Liver (tissue), 3 donors: ENCODE measurements at regions not wholly inside any gene's neighbourhood (a gene's known extent, or its start where the extent isn't known, plus 50 kb on each side); places are given as distances from the start of the nearest gene placed in this dataset.

Experiments
- EGR1 ChIP-seq, 2 donors: IDR thresholded peaks; 2 replicates each; pipeline ENCODE4 v1.6.1; 2016 to 2018; ENCODE audit warnings: antibody characterized with exemption in 2 of 2, low read depth in 2 of 2
- TAF1 ChIP-seq: conservative IDR thresholded peaks from 2 replicates; pipeline ENCODE4 v1.6.1; 2016; ENCODE audit warnings: antibody characterized with exemption, mild to moderate bottlenecking
- YY1 ChIP-seq: IDR thresholded peaks from 2 replicates; pipeline ENCODE4 v1.6.1; 2016; ENCODE audit warnings: antibody characterized with exemption, mild to moderate bottlenecking
- TF ChIP-seq, protein P1 (sequence below): fragments of 150-350 bp; IDR thresholded peaks from 2 replicates; pipeline ENCODE4 v1.5.1; 2017; ENCODE audit warnings: improper control_type of control experiment, low read depth, low read length; ENCODE audit not compliant: missing input control
- TF ChIP-seq, protein P2 (sequence below): IDR thresholded peaks from 2 replicates; pipeline ENCODE4 v1.6.1; 2016; ENCODE audit warnings: antibody characterized with exemption, mild to moderate bottlenecking
- donor health status: healthy.
- donor health status: healthy.

DNA sequence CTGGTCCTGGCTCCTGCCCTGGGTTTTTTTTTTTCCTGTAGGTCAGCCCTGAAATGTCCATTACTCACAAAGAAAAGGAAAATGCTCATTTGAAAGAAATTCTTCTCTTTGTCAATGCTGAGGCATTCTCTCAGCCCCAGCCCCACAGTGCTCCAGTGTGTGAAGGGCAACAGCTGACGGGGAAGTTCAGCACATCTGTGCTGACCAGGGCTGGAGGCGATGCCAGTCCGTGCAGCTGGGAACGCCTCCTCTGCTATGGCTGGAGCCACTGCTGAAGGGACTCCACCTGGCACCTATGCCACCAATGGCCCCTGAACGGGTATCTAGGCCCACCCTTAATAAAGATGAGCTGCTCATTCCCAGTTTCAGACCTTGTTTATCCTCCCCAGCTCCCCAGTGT is 71.9 kb upstream of the SLCO4A1 start:
- no peak for TF ChIP-seq EGR1 (IDR thresholded peaks at IDR 0.05; ENCODE audit: low read depth in 2 of 2)
- TF ChIP-seq, protein P1, sequence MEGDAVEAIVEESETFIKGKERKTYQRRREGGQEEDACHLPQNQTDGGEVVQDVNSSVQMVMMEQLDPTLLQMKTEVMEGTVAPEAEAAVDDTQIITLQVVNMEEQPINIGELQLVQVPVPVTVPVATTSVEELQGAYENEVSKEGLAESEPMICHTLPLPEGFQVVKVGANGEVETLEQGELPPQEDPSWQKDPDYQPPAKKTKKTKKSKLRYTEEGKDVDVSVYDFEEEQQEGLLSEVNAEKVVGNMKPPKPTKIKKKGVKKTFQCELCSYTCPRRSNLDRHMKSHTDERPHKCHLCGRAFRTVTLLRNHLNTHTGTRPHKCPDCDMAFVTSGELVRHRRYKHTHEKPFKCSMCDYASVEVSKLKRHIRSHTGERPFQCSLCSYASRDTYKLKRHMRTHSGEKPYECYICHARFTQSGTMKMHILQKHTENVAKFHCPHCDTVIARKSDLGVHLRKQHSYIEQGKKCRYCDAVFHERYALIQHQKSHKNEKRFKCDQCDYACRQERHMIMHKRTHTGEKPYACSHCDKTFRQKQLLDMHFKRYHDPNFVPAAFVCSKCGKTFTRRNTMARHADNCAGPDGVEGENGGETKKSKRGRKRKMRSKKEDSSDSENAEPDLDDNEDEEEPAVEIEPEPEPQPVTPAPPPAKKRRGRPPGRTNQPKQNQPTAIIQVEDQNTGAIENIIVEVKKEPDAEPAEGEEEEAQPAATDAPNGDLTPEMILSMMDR = no peak
- TF ChIP-seq, protein P2, sequence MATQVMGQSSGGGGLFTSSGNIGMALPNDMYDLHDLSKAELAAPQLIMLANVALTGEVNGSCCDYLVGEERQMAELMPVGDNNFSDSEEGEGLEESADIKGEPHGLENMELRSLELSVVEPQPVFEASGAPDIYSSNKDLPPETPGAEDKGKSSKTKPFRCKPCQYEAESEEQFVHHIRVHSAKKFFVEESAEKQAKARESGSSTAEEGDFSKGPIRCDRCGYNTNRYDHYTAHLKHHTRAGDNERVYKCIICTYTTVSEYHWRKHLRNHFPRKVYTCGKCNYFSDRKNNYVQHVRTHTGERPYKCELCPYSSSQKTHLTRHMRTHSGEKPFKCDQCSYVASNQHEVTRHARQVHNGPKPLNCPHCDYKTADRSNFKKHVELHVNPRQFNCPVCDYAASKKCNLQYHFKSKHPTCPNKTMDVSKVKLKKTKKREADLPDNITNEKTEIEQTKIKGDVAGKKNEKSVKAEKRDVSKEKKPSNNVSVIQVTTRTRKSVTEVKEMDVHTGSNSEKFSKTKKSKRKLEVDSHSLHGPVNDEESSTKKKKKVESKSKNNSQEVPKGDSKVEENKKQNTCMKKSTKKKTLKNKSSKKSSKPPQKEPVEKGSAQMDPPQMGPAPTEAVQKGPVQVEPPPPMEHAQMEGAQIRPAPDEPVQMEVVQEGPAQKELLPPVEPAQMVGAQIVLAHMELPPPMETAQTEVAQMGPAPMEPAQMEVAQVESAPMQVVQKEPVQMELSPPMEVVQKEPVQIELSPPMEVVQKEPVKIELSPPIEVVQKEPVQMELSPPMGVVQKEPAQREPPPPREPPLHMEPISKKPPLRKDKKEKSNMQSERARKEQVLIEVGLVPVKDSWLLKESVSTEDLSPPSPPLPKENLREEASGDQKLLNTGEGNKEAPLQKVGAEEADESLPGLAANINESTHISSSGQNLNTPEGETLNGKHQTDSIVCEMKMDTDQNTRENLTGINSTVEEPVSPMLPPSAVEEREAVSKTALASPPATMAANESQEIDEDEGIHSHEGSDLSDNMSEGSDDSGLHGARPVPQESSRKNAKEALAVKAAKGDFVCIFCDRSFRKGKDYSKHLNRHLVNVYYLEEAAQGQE = no peak
- TF ChIP-seq YY1 = no peak
- no peak for TF ChIP-seq TAF1
